ENCODE measurements at regions not wholly inside any gene's neighbourhood (a gene's known extent, or its start where the extent isn't known, plus 50 kb on each side); places are given as distances from the start of the nearest gene placed in this dataset.

- TF ChIP-seq CTCF (IDR thresholded peaks at IDR 0.05) (no peak), POLR2A (IDR thresholded peaks at IDR 0.05) (no peak)
These were observed 50.5 kb upstream of the PLCL2 start for GRCh38 chr3:16834214-16834613.

Measured in transverse colon (tissue), 3 donors.